H1 (cell line): ENCODE measurements at regions not wholly inside any gene's neighbourhood (a gene's known extent, or its start where the extent isn't known, plus 50 kb on each side); places are given as distances from the start of the nearest gene placed in this dataset.

Source experiments
- CBX5 ChIP-seq: fragments of 300-800, 300-1000 bp; sonication (generic); IDR thresholded peaks from 2 replicates; pipeline ENCODE4 v1.7.1; 2016; ENCODE audit warnings: antibody characterized with exemption, low read length, low read depth
- CREB1 ChIP-seq: IDR thresholded peaks from 2 replicates; pipeline ENCODE4 v1.6.1; 2012; ENCODE audit warnings: inconsistent platforms
- EZH2 ChIP-seq: fragments of 200-600 bp; sonication (generic); IDR thresholded peaks from 2 replicates; pipeline ENCODE4 v1.7.1; 2012; ENCODE audit warnings: low read depth, mild to moderate bottlenecking, moderate library complexity, low read length, inconsistent platforms; ENCODE audit not compliant: severe bottlenecking
- KDM1A ChIP-seq: fragments of 200-600, 300-600 bp; sonication (generic); IDR thresholded peaks from 2 replicates; pipeline ENCODE4 v1.7.1; 2016; ENCODE audit warnings: mild to moderate bottlenecking, low read length, borderline replicate concordance
- NANOG ChIP-seq: IDR thresholded peaks from 2 replicates; pipeline ENCODE4 v1.6.1; 2011; ENCODE audit warnings: low read length, low read depth, mild to moderate bottlenecking, inconsistent platforms; ENCODE audit not compliant: insufficient read depth, poor library complexity, severe bottlenecking

GRCh38 chr7:118046086-118046485, 137.9 kb upstream of the LSM8 start (continued):
- no peak for TF ChIP-seq NANOG
- no peak for TF ChIP-seq CBX5
- TF ChIP-seq CREB1, result no peak
- no peak for TF ChIP-seq KDM1A
- TF ChIP-seq EZH2, result no peak
- TF ChIP-seq, all 59 proteins: peak for 0
